Activated CD4-positive, alpha-beta T cell treated with anti-CD3 and anti-CD28 coated beads, Interleukin-2, Interleukin-4, amounts not matched to agents 100 ng/mL and 50 ng/mL, durations not matched to agents 16 hours and 8 hours (primary cell): ENCODE measurements at regions not wholly inside any gene's neighbourhood (a gene's known extent, or its start where the extent isn't known, plus 50 kb on each side); places are given as distances from the start of the nearest gene placed in this dataset.
A peak's percentile ranks its signal among the peaks of the same experiment; 100 is the strongest.

Experiments
- DNase-seq: peaks from one replicate; pipeline ENCODE4 v3.0.0-alpha.2; 2020; ENCODE audit warnings: low spot score

- DNase-seq, result no peak
Observed at GRCh38 chr18:39523281-39523680, 1957.7 kb upstream of the CELF4 start.

GRCh38 chr18:39521164-39521563 is 1955.6 kb upstream of the CELF4 start:
- no peak for DNase-seq

GRCh38 chr18:39519741-39520140 is 1954.1 kb upstream of the CELF4 start:
- DNase-seq, result no peak

GRCh38 chr18:39515299-39515698 is 1949.7 kb upstream of the CELF4 start:
- DNase-seq, result no peak

- no peak for DNase-seq
Observed at GRCh38 chr18:39513186-39513585, 1947.6 kb upstream of the CELF4 start.

- DNase-seq, result no peak
Observed at GRCh38 chr18:39506581-39507330, 1941.2 kb upstream of the CELF4 start.

- DNase-seq, result no peak
Observed at GRCh38 chr18:39500306-39500705, 1934.7 kb upstream of the CELF4 start.

GRCh38 chr18:39497821-39498220 is 1932.2 kb upstream of the CELF4 start:
- no peak for DNase-seq

GRCh38 chr18:39496986-39497385 is 1931.4 kb upstream of the CELF4 start:
- no peak for DNase-seq

- DNase-seq, result peak; percentile 7
Observed at GRCh38 chr18:39494211-39494896, 1928.8 kb upstream of the CELF4 start.

- DNase-seq, result no peak
Observed at GRCh38 chr18:39491408-39491807, 1925.8 kb upstream of the CELF4 start.

- DNase-seq, result no peak
Observed at GRCh38 chr18:39489431-39489830, 1923.8 kb upstream of the CELF4 start.

- no peak for DNase-seq
Observed at GRCh38 chr18:39487932-39488331, 1922.3 kb upstream of the CELF4 start.

- DNase-seq, result no peak
Observed at GRCh38 chr18:39486268-39486667, 1920.7 kb upstream of the CELF4 start.

- DNase-seq, result no peak
Observed at GRCh38 chr18:39485696-39486095, 1920.1 kb upstream of the CELF4 start.

GRCh38 chr18:39481281-39481680 is 1915.7 kb upstream of the CELF4 start:
- DNase-seq, result no peak

- no peak for DNase-seq
Observed at GRCh38 chr18:39480494-39481195, 1915.0 kb upstream of the CELF4 start.

GRCh38 chr18:39464006-39464405 is 1898.4 kb upstream of the CELF4 start:
- DNase-seq, result no peak

GRCh38 chr18:39462436-39462835 is 1896.8 kb upstream of the CELF4 start:
- peak; percentile 12 for DNase-seq

- DNase-seq, result no peak
Observed at GRCh38 chr18:39460136-39460535, 1894.5 kb upstream of the CELF4 start.

- no peak for DNase-seq
Observed at GRCh38 chr18:39455285-39455684, 1889.7 kb upstream of the CELF4 start.

GRCh38 chr18:39454866-39455265 is 1889.3 kb upstream of the CELF4 start:
- DNase-seq, result no peak

GRCh38 chr18:39453882-39454281 is 1888.3 kb upstream of the CELF4 start:
- DNase-seq, result no peak
